Esophagus muscularis mucosa (tissue), 3 donors: ENCODE measurements at regions not wholly inside any gene's neighbourhood (a gene's known extent, or its start where the extent isn't known, plus 50 kb on each side); places are given as distances from the start of the nearest gene placed in this dataset.

Experiments used
- CTCF ChIP-seq, 3 experiments: fragments of 200-600 bp in 2 of 3; fragments of 450-650 bp in 1 of 3; sonication (generic) in 2 of 3; IDR thresholded peaks; one replicate each; pipeline ENCODE4 v1.5.1; 2017 to 2019; ENCODE audit warnings: antibody characterized with exemption in 3 of 3, mild to moderate bottlenecking in 2 of 3, moderate library complexity in 1 of 3
- POLR2A ChIP-seq: fragments of 450-650 bp; IDR thresholded peaks from one replicate; pipeline ENCODE4 v1.6.1; 2017; ENCODE audit warnings: antibody characterized with exemption, moderate library complexity, mild to moderate bottlenecking, low read depth

GRCh38 chr2:40827392-40827791 is 375.5 kb upstream of the SLC8A1 start:
- TF ChIP-seq CTCF (IDR thresholded peaks at IDR 0.05) (no peak), POLR2A (no peak)
